GM12865 (cell line): ENCODE measurements at regions not wholly inside any gene's neighbourhood (a gene's known extent, or its start where the extent isn't known, plus 50 kb on each side); places are given as distances from the start of the nearest gene placed in this dataset.

Experiments used
- DNase-seq: peaks from one replicate; pipeline ENCODE4 v3.0.0; 2010; ENCODE audit warnings: low read depth
- H3K4me3 ChIP-seq: 2 replicates; pipeline ENCODE4 v1.5.1; 2011; ENCODE audit warnings: mild to moderate bottlenecking, low read depth, low read length, control low read depth
- TF ChIP-seq, protein P1 (sequence below): IDR thresholded peaks from 2 replicates; pipeline ENCODE4 v1.5.1; 2011; ENCODE audit warnings: low read length, control low read depth, low read depth, inconsistent platforms; ENCODE audit not compliant: insufficient read depth; ENCODE audit errors: missing control alignments

DNA sequence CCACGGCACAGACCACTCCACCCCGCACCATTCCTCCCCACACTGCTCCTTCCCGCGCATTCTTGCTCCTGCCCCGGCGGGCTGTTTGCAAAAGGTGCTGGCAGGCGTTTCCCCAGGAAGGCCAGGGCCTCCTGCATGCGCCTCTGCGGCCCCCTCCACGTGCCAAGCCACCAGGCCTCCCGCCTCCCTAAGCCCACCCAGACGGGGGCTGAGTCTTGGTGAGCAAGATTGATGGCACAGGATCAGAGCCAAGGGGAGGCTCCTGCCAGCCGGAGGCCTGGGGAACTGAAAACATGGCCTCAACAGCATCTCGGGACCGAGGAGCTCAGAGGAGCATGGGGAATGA is 328.3 kb upstream of the DIO3 start:
- no peak overlapping the region for H3K4me3 ChIP-seq
- no peak for DNase-seq
- TF ChIP-seq, protein P1, sequence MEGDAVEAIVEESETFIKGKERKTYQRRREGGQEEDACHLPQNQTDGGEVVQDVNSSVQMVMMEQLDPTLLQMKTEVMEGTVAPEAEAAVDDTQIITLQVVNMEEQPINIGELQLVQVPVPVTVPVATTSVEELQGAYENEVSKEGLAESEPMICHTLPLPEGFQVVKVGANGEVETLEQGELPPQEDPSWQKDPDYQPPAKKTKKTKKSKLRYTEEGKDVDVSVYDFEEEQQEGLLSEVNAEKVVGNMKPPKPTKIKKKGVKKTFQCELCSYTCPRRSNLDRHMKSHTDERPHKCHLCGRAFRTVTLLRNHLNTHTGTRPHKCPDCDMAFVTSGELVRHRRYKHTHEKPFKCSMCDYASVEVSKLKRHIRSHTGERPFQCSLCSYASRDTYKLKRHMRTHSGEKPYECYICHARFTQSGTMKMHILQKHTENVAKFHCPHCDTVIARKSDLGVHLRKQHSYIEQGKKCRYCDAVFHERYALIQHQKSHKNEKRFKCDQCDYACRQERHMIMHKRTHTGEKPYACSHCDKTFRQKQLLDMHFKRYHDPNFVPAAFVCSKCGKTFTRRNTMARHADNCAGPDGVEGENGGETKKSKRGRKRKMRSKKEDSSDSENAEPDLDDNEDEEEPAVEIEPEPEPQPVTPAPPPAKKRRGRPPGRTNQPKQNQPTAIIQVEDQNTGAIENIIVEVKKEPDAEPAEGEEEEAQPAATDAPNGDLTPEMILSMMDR, result no peak

- TF ChIP-seq, protein P1, result no peak
- DNase-seq, result no peak
- H3K4me3 ChIP-seq, result no peak overlapping the region
Measured at GRCh38 chr14:101233391-101233790, 327.9 kb upstream of the DIO3 start.

DNA sequence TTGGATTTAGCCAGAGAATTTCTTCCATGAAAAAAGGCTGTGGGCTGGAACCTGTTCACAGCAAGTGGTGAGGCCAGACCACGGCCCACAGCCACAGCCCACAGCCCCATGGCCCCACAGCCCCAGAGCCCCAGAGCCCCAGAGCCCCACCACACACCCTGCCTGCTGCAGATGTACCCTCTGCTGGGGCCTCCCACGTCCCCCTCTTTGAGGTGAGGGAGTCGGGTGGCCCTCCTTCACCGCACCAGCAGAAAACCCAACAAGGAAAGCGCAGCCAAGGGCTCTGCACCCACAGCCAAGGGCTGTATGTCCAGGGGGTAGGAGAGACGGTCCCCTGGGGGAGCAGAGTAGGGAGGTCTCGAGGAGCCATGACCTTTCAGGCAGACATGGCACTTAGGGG is 327.5 kb upstream of the DIO3 start:
- DNase-seq, result no peak
- H3K4me3 ChIP-seq, result no peak overlapping the region
- TF ChIP-seq, protein P1, result no peak

- TF ChIP-seq, protein P1, result no peak
- no peak overlapping the region for H3K4me3 ChIP-seq
- DNase-seq, result no peak
Measured at GRCh38 chr14:101234244-101234937, 326.9 kb upstream of the DIO3 start.

DNA sequence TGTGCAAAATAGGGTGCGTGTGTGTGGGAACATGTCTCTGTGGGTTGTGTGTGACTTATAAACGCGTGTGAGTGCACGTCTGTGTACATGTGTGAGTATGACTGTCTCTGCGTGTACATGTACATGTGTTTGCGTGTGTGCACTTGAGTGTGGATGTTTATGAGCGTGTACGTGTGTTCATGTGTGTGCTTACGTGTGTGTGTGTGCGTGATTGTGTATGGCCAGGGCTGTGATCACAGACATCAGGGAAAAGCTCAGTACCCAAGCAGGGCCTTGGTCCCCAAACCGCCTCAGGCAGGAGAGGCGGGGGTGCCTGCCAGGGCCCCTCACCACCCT is 326.3 kb upstream of the DIO3 start:
- TF ChIP-seq, protein P1, result no peak
- H3K4me3 ChIP-seq, result no peak overlapping the region
- no peak for DNase-seq

DNA sequence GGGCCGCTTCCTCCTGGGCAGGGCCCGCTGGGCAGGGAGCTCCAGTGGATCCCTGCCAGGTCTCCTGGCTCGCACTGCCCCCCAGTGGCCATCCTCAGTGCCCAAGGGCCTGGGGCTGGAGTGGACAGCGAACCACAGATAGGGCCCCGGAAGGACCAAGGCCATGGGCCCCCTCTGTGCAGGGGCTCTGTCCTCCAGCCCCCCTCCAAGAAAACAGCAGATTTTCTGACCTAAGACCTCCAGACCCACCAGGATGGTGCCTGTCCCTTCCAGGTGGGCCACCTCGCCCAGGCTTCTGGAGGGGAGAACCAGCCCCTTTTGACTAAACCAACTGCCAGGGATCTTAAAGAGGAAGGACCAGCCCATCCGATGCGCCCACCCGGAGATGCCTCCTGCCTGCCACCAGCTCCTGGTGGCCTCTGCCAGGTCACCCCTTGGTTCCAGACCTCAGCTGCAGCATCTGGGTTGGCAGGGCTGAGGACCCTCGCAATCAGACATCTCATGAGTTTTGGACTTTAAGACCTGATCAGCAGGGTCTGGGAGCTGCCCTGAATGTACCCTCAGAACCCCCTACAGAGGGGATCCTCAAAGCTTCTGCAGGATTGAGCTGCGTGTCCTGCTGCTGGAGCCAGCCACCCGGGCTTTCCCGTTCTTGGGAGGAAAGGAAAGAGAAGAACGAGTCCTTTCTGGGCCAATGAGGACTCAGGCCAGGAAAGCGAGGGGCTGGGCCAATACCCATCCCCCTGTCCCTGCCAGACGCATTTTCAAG is 325.8 kb upstream of the DIO3 start:
- H3K4me3 ChIP-seq, result no peak overlapping the region
- peak; percentile 11 for DNase-seq
- TF ChIP-seq, protein P1, result peak; percentile 41

DNA sequence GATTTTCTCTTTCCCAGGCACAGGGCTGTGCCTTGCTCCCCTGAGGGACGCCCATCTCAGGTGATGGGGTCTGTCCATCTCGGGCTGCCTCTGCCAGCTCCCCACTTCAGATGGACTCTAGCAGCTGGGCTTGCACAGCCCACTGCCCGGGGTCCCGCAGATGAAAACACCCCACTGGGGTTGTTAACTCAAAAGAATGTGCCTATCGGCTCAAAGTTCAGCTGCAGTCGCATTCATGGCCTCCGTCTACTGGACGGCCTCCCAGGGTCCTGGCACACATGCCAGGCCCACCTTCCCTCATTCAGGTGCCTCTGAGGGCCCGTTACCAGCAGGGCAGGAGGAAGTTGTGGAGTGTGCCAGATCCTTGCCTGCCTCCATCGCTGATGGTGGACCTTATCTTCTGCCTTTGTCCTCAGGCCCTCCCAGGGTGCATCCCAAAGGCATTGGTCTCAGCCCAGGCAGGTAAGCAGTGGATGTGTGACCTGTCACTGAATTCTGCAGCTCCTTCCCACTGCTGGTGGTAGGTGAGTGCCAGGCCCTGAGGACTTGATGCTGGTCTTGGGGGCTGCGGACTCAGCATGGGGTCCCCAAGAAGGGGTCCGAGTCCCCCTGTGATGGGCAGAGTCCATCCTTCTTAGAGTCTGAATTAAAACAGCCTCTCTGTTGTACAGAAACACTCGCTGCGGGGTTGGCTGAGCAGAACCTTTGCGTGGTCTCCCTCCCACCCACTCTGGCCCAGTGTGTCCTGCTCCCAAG is 324.6 kb upstream of the DIO3 start:
- no peak for DNase-seq
- no peak overlapping the region for H3K4me3 ChIP-seq
- TF ChIP-seq, protein P1, result no peak
